GM18951 (cell line): ENCODE measurements at regions not wholly inside any gene's neighbourhood (a gene's known extent, or its start where the extent isn't known, plus 50 kb on each side); places are given as distances from the start of the nearest gene placed in this dataset.

ENCODE experiments used
- POLR2A ChIP-seq: IDR thresholded peaks from 4 replicates; pipeline ENCODE4 v1.6.1; 2011; ENCODE audit warnings: mild to moderate bottlenecking; ENCODE audit not compliant: insufficient read length, insufficient read depth; ENCODE audit errors: extremely low read depth
- in situ Hi-C: fragments of 300-500 bp; cut with MboI; formaldehyde crosslinking; loops from one replicate; pipeline ENCODE4 v1.12.0; 2022; ENCODE audit warnings: low sequenced_read_pairs, mixed read lengths, inconsistent platforms; ENCODE audit not compliant: unreplicated experiment

GRCh38 chr22:46060292-46061123 lies 83.5 kb upstream of the WNT7B start:
- no peak for TF ChIP-seq POLR2A
- in situ Hi-C loops, result no loop called here

DNA sequence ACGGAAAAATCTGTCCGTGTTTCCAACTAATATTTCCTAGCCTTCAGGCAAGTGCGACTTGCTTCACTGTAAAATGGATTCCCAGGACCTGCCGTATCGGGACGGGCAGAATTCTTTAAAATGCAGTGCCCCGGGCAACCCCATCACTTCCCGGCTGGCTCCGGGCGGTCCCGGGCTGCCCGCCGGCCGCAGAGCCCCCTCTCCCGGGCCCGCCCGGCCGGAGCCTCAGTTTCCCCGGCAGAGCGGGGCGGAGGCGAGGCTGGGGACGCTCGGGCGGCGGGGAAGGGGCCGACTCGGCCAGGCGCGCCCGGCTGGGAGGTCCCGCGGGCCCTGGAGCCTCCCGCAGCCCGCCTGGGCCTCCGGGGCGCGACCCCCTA lies 84.2 kb upstream of the WNT7B start:
- TF ChIP-seq POLR2A, result no peak
- in situ Hi-C loops, result no loop called here

GRCh38 chr22:46061501-46062231 lies 84.7 kb upstream of the WNT7B start:
- in situ Hi-C loops, result no loop called here
- TF ChIP-seq POLR2A, result no peak

GRCh38 chr22:46062232-46062615 lies 85.3 kb upstream of the WNT7B start:
- no peak for TF ChIP-seq POLR2A
- in situ Hi-C loops, result no loop called here

DNA sequence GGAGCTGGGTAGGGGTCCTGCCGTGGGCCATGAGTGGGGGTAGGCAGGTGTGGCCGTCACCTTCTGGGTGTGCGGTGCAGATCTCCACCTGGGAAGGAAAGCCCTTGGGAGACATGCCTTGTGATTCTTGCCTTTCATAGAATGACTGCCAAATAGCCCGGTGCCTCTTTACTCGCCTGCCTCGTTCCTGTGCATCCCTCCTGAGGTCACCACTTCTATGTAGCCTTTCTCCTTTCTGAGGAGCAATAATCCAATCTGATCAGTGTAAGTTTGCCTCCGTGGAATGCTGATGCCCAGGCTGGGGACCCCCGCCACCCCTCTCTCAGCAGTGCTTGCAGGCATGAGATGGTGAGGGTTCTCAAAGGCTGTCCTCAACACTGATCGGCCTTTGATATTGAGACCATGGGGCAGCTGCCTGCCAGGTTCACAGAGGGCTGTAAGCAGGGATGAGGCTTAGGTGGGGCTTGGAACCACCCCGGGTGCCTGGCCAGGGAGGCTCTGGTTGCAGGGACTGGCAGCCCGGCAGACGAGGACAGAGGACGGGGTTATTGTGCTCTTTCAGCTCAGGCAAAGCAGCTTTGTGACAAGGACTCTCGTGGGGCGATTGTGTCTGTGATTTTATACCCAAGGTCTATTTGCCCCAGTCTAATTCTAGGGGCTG lies 86.1 kb upstream of the WNT7B start:
- TF ChIP-seq POLR2A, result no peak
- in situ Hi-C loops, result no loop called here

DNA sequence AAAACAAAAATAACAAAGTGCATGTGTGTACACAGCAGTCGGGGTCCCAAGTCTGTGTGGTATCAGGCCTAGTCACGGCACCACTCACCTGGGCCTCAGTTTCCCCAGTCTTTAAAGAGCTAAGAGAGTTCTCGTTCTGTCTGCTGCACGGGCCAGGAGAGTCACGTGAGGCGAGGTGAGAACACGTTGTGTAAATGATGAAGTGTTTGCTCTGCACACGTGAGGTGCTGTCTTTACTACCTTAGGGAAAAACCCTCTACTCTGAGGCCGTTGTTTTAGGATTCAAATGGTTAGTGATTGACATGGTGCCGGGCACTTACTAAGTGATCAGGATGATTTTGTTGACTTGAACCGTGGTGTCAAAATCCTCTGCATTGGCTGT lies 86.5 kb upstream of the PPARA start:
- in situ Hi-C loops, result no loop called here
- TF ChIP-seq POLR2A, result no peak

GRCh38 chr22:46064228-46064965 lies 85.9 kb upstream of the PPARA start:
- in situ Hi-C loops, result no loop called here
- TF ChIP-seq POLR2A, result no peak

- in situ Hi-C loops, result no loop called here
- no peak for TF ChIP-seq POLR2A
These were observed 85.2 kb upstream of the PPARA start for GRCh38 chr22:46064966-46065666.

DNA sequence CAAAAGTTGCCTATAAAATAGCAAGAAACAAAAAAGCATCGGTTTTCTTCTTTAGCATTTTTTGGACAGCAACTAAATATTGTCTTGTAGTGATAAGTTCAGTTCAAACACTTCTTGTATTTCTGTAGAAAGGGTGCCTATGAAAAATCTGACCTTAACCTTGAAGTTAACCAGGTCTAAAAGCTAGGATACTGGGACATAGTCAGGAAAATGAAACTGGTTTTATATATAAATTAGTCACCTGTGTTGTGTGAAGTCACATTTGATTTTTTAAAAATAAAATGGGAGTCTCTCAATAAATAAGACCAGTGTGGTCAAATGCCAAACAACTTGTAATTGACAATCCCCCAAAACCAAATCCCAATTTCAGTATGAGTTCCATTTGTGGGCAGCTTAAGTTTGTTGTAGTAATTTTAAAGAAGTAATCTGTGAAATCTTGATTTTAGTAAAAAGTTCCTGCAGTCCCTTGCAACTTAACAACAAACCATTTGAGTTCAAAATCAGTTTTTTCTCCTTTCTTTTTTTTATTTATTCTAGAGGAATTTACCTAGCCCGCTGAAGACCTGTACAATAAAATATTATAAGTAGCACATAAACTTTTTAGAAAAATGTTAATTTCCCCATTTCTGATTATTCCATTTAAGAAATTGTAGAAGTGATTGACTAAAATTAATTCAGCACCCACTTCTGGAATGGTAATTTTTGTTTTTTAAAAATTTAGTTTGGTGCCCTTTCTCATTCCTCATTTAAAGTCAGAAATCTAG lies 84.5 kb upstream of the PPARA start:
- in situ Hi-C loops, result no loop called here
- no peak for TF ChIP-seq POLR2A

GRCh38 chr22:46066691-46067090 lies 83.6 kb upstream of the PPARA start:
- in situ Hi-C loops, result no loop called here
- no peak for TF ChIP-seq POLR2A

DNA sequence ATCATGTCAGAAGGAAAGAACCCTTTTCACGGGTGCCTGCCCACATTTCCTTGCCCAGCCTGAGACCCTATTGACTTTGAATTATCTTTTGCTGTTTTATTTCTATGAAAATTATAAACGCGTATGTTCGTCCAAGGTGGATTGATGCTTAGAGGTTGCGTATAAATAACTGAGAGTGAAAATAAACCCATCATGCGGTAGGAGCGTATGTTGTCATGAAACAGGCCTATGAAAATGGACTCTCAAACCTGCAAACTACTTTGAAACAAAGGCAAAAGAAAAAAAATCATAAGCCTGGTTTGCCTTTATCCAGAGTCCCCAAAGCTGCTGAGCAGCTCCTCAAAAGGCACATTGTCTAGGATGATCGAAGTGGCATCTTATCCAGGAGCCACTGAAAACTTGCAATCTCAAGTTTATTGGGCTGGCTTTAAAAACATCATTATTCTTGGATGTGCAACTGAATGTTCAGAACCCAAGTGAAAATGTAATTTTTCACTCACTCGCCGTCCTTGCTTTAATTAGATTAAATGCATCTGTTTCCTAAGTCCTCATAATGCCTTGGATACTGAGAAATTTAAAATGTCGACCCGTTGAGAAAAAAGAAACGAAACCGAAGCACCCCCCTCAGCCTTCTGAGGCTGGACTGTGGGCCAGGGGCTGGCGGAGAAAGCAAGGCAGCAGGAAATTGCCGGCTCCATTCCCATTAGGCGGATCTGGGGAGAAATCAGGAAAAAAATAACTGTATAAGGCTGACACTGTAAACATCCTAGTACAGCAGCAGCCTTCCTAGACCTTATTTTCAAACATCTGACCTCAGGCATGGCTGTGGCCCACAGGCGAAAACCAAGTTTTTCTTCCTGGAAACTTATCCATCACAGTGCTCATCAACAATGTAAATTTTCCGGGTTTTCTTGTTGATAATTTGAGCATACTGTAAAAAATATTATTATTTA lies 82.9 kb upstream of the PPARA start:
- in situ Hi-C loops, result no loop called here
- TF ChIP-seq POLR2A, result no peak
